Activated naive CD8-positive, alpha-beta T cell (primary cell): ENCODE measurements at regions not wholly inside any gene's neighbourhood (a gene's known extent, or its start where the extent isn't known, plus 50 kb on each side); places are given as distances from the start of the nearest gene placed in this dataset.
"Not testable (repeated sequence)": the region's sequence is repeated elsewhere in the genome, so short reads cannot be mapped to it uniquely, and the experiment has no call there.

Experiments
- H3K27ac Mint-ChIP-seq: one replicate; pipeline ENCODE4 v1.8.0; 2021; ENCODE audit warnings: mixed read lengths
- H3K27me3 Mint-ChIP-seq: one replicate; pipeline ENCODE4 v1.8.0; 2021; ENCODE audit warnings: mixed read lengths
- H3K36me3 Mint-ChIP-seq: one replicate; pipeline ENCODE4 v1.8.0; 2021; ENCODE audit warnings: mixed read lengths
- H3K4me1 Mint-ChIP-seq: one replicate; pipeline ENCODE4 v1.8.0; 2021; ENCODE audit warnings: low read depth, mixed read lengths
- H3K4me3 Mint-ChIP-seq: one replicate; pipeline ENCODE4 v1.8.0; 2021; ENCODE audit warnings: mild to moderate bottlenecking, mixed read lengths
- H3K9me3 Mint-ChIP-seq: one replicate; pipeline ENCODE4 v1.8.0; 2021; ENCODE audit warnings: low read depth, mixed read lengths

- Mint-ChIP-seq H3K27me3 (no peaks in the 10 kb centered on the region), H3K36me3 (peaks cover 2% of the 10 kb centered on the region), H3K4me3 (no peak overlapping the region), H3K27ac (no peak overlapping the region), H3K9me3 (no peaks in the 10 kb centered on the region), H3K4me1 (no peaks in the 10 kb centered on the region)
These were observed 69.7 kb downstream of the RPS6KA4 start for GRCh38 chr11:64428693-64429092.

DNA sequence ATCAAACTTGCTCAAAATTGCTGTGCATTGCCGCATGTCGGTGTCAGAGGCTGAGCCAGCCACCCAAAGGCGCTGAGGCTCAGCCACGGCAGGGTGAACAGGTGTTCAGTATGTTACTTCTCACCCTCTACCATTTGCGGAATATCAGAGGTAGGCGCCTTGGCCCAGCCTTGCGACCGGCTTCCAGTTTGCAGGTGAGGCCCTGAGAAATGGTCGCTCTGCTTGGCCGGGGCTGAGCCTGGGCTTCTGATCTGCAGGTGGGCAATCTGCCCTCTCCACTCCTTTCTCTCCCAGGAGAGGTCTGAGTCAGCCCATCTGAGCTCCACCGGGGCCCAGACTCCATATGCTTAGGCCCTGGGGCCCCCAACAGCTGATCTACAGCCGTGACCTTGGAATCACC is 71.0 kb downstream of the RPS6KA4 start:
- Mint-ChIP-seq H3K27ac (no peak overlapping the region), H3K36me3 (no peaks in the 10 kb centered on the region), H3K9me3 (no peaks in the 10 kb centered on the region), H3K27me3 (no peaks in the 10 kb centered on the region), H3K4me1 (no peaks in the 10 kb centered on the region), H3K4me3 (no peak overlapping the region)

- no peak overlapping the region for H3K4me3 Mint-ChIP-seq
- no peaks in the 10 kb centered on the region for H3K4me1 Mint-ChIP-seq
- no peaks in the 10 kb centered on the region for H3K27me3 Mint-ChIP-seq
- no peak overlapping the region for H3K27ac Mint-ChIP-seq
- H3K9me3 Mint-ChIP-seq: no peaks in the 10 kb centered on the region
- no peaks in the 10 kb centered on the region for H3K36me3 Mint-ChIP-seq
These were observed 71.7 kb downstream of the RPS6KA4 start for GRCh38 chr11:64430645-64431044.

- Mint-ChIP-seq H3K27me3 (peaks cover 1% of the 10 kb centered on the region), H3K27ac (no peak overlapping the region), H3K4me3 (no peak overlapping the region), H3K4me1 (peaks cover 2% of the 10 kb centered on the region), H3K9me3 (no peaks in the 10 kb centered on the region), H3K36me3 (no peaks in the 10 kb centered on the region)
These were observed 77.0 kb downstream of the RPS6KA4 start for GRCh38 chr11:64436000-64436399.

DNA sequence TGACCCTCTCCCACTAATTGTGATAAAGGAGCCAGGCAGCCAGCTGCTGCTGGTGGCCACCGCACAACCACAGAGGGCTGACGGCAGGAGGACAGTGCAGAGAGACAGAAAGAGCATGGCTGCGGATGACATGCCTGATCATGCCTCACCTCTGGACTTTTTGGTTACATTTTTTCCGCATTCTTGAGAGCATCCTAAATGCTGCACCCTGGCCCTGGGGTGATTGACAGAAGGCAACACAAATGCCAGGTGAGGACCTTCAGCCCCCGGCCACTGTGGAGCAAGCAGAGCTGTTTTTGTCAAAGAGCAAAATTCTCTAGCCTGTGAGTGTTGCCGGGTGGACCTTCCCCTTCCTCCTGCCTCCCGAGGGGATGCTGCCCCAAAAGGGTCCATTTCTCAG is 78.5 kb downstream of the RPS6KA4 start:
- Mint-ChIP-seq H3K27me3 (peaks cover 1% of the 10 kb centered on the region), H3K36me3 (no peaks in the 10 kb centered on the region), H3K9me3 (no peaks in the 10 kb centered on the region), H3K4me1 (peaks cover 2% of the 10 kb centered on the region), H3K4me3 (no peak overlapping the region), H3K27ac (no peak overlapping the region)

DNA sequence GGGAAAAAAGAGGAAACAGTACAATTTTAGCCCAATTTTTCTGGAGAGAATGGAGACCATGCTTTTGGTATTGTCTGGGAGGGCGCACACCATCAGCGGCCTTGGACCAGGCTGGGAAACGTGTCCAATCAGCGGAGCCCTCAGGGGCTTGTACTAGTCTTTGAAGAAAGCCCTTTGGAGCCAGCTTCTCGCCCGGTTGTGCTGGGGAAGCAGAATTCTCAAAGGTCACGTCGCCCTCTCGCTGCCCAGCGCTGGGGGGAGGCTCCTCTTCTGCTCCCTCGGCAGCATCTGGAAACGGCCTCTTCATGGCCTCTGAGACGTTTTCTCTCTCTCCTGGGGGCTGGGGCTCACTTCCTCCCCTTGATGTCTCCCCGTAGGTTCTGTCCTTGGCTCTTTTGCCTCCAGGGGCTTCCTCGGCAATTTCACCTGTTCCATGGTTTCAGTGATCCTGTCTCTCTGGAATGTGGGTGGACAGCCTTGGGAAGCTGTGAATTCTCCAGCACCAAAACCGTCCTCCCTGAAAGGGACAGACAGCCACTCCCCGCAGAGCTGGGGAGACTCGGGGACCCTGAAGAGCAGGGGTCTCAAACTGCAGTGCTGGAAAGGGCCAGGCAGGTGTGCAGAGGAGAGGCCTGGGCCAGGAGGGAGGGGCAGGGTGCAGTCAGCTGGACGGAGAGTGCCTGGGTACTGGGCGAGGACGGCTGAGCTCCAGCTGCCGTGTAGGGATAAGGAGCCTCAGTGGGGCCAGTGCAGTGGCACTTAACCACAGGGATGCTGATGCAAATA is 80.2 kb downstream of the RPS6KA4 start:
- H3K36me3 Mint-ChIP-seq: no peaks in the 10 kb centered on the region
- no peak overlapping the region for H3K27ac Mint-ChIP-seq
- H3K4me3 Mint-ChIP-seq: no peak overlapping the region
- peaks cover 2% of the 10 kb centered on the region for H3K4me1 Mint-ChIP-seq
- H3K27me3 Mint-ChIP-seq: peaks cover 3% of the 10 kb centered on the region
- H3K9me3 Mint-ChIP-seq: no peaks in the 10 kb centered on the region

GRCh38 chr11:64439772-64440491 is 81.0 kb downstream of the RPS6KA4 start:
- H3K9me3 Mint-ChIP-seq, H3K4me3 Mint-ChIP-seq, H3K4me1 Mint-ChIP-seq, H3K36me3 Mint-ChIP-seq, H3K27me3 Mint-ChIP-seq, H3K27ac Mint-ChIP-seq: not testable (repeated sequence)

DNA sequence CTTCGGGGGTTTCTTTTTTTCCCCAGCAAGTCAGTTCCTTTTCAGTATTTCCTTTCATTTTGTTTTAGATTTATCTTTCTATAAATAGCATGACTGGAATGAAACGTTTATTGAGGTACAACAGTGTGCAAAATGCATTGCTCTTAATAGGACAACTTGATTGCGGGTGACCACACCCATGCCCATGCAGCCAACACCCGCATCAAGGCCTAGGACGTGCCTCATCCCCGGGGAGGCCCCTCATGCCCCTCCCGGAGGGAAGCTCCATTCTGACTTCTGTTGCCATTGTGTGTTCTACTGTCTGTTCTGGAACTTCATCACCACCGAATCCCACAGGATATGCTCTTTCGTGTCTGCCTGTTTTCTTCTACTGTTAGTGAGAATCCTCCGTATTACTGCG is 82.2 kb downstream of the RPS6KA4 start:
- Mint-ChIP-seq H3K9me3 (no peaks in the 10 kb centered on the region), H3K4me3 (no peak overlapping the region), H3K4me1 (peaks cover 4% of the 10 kb centered on the region), H3K36me3 (no peaks in the 10 kb centered on the region), H3K27me3 (peaks cover 3% of the 10 kb centered on the region), H3K27ac (no peak overlapping the region)

DNA sequence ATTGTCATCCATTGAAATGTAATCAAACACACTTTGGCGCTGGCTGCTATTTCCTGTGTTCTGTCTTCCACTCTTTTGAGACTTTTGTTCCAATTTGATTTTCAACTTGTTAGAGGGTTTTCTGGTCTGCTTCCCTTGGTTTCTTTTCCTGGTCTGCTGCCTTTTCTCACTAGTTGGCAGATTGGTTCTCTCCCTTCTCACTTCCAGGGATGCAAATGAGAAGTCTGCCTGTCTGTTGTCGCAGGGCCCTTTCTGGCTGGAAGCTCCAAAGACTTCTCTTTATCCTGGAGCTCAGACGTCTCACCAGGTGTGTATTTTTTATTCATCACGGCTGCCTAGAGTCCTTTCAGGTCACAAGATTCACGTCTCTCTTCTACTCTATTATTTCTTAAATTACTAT is 84.0 kb downstream of the RPS6KA4 start:
- no peak overlapping the region for H3K27ac Mint-ChIP-seq
- no peak overlapping the region for H3K4me3 Mint-ChIP-seq
- H3K36me3 Mint-ChIP-seq: no peaks in the 10 kb centered on the region
- H3K9me3 Mint-ChIP-seq: no peaks in the 10 kb centered on the region
- H3K27me3 Mint-ChIP-seq: peaks cover 3% of the 10 kb centered on the region
- H3K4me1 Mint-ChIP-seq: peaks cover 4% of the 10 kb centered on the region

DNA sequence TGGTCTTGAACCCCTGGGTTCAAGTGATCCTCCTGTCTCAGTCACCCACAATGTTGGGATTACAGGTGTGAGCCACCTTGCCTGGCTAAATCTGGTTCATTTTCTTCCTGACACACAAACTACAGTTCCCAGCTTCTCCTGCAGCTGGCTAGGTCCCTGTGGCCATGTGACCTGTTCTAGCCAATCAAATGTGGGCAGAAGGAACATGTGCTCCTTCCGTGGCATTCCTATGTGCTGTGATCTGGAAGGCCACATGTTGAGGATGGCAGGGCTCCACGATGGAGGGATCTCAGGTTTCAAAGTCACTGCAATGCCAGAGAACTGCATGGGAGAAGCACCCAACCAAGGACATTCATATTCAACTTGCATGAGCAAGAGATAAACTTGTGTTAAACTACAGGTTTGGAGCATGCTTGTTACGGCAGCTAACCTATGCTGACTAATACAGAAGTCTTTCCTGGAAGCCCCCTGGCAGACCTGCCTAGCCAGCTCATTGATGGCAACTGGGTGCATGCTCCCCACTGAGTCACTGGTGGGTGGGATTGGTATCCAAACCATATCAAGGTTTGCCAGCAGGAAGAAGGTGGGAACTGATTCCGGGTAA is 86.0 kb downstream of the RPS6KA4 start:
- H3K9me3 Mint-ChIP-seq: no peaks in the 10 kb centered on the region
- peaks cover 3% of the 10 kb centered on the region for H3K27me3 Mint-ChIP-seq
- H3K4me3 Mint-ChIP-seq: no peak overlapping the region
- H3K36me3 Mint-ChIP-seq: no peaks in the 10 kb centered on the region
- no peak overlapping the region for H3K27ac Mint-ChIP-seq
- peaks cover 19% of the 10 kb centered on the region for H3K4me1 Mint-ChIP-seq

DNA sequence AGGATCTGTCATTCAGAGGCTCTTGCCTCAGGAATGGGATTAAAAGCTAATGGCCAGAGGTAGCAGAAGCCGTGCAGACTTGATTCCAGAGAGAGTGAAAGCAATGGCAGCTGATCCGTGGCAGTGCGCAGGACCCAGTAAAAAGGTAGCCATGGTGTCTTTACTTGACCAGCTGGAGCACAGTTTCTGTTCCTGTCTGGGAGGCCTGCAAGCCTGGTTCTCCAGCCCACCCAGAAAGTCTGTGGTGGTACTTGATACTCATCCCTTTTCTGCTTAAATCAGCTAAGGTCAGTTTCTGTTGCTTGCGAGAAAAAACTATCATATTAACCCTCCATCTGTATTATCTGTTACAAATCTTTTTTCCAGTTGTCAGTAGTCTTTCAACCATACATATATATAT is 86.7 kb downstream of the RPS6KA4 start:
- Mint-ChIP-seq H3K4me1 (peaks cover 19% of the 10 kb centered on the region), H3K27me3 (peaks cover 1% of the 10 kb centered on the region), H3K36me3 (no peaks in the 10 kb centered on the region), H3K27ac (no peak overlapping the region), H3K9me3 (no peaks in the 10 kb centered on the region), H3K4me3 (no peak overlapping the region)

GRCh38 chr11:64447831-64448598 is 89.1 kb downstream of the RPS6KA4 start:
- peaks cover 19% of the 10 kb centered on the region for H3K4me1 Mint-ChIP-seq
- no peak overlapping the region for H3K27ac Mint-ChIP-seq
- H3K4me3 Mint-ChIP-seq: peak overlapping the region; percentile 24
- H3K36me3 Mint-ChIP-seq: no peaks in the 10 kb centered on the region
- H3K9me3 Mint-ChIP-seq: no peaks in the 10 kb centered on the region
- peaks cover 1% of the 10 kb centered on the region for H3K27me3 Mint-ChIP-seq

- Mint-ChIP-seq H3K27me3 (no peaks in the 10 kb centered on the region), H3K9me3 (no peaks in the 10 kb centered on the region), H3K4me1 (peaks cover 19% of the 10 kb centered on the region), H3K27ac (no peak overlapping the region), H3K4me3 (peak overlapping the region; percentile 85), H3K36me3 (no peaks in the 10 kb centered on the region)
These were observed 89.8 kb downstream of the RPS6KA4 start for GRCh38 chr11:64448599-64449380.

DNA sequence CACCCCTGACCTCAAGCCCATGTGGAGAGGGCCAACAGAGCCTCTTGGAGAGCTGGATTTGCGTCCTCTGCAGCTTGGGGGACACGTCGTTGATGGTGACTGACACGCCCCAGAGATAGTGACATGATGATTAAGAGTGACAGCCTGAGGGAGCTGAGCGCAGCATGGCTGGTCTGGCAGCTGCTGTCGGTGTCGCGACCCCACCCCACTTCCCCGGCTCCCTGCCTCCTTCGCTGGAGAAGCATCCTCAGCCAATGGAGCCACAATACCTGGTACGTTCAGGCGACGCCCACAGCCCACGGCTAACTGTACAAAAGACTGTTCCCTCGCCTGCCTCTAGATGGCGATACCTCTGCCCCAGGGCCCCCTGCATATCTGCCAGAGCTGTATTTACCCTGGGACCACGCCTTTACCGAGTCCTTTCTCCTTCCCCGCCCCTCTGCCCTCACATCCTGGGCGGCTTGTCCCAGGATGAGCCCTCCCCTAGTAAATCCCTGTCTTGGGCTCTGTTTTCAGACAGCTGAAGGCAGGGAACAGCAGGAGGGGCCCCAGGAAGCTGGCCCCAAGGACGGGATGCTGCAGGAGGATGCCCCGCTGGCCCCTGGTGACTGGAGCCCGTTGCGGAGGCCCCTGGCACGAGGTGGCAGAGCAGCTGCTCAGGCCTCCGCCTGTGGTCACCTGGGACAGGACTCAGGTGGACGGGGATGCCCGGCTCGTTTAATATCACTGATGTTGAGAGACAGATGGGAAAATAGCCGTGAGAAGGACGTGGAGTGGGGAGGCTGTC is 90.6 kb downstream of the RPS6KA4 start:
- Mint-ChIP-seq H3K9me3 (no peaks in the 10 kb centered on the region), H3K36me3 (no peaks in the 10 kb centered on the region), H3K4me1 (peaks cover 19% of the 10 kb centered on the region), H3K27ac (no peak overlapping the region), H3K4me3 (peak overlapping the region; percentile 85), H3K27me3 (no peaks in the 10 kb centered on the region)
